ENCODE measurements at regions not wholly inside any gene's neighbourhood (a gene's known extent, or its start where the extent isn't known, plus 50 kb on each side); places are given as distances from the start of the nearest gene placed in this dataset.

DNA sequence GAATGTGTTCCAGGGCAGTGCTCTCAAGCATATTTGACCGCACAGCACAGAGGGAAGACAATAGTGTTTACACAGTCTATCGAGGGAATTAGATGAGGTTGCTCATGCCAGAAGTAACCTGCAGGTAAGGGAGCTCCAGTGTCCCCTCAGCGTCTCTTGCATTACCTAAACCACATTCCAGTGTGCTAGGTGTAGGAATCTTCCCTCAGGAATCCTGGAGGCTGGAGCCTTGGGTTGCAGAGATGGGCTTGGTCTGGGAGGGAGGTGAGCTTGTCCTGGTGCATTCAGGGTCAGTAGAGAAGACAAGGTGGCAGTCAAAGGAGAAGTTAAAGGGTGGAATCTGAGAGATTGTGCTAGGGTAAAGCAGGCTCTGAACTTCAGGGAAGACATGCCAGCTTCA lies 56.3 kb downstream of the SOX14 start:
- ATAC-seq (ENCODE audit: insufficient read depth, low FRiP score) (no peak), DNase-seq (no peak)
- TF ChIP-seq CTCF (IDR thresholded peaks at IDR 0.05; ENCODE audit: control extremely low read depth, extremely low read depth) = no peak
- Histone ChIP-seq H3K4me3 (no peak overlapping the region), H3K9ac (ENCODE audit: insufficient read depth in 1 of 2, low read length in 2 of 2) (no peak overlapping the region), H3K27me3 (ENCODE audit: control insufficient read depth in 3 of 3, insufficient read depth in 3 of 3, low read length in 2 of 3) (no peaks in the 10 kb centered on the region), H3K9me3 (ENCODE audit: control insufficient read depth in 4 of 4, insufficient read depth in 3 of 4, low read length in 3 of 4) (no peaks in the 10 kb centered on the region), H3K27ac (ENCODE audit: low read depth in 1 of 2, low read length in 1 of 2) (no peak overlapping the region), H3K4me1 (ENCODE audit: control insufficient read depth in 5 of 5, insufficient read depth in 5 of 5, low read length in 5 of 5) (no peaks in the 10 kb centered on the region), H3K36me3 (ENCODE audit: control insufficient read depth in 4 of 4, insufficient read depth in 4 of 4, low read length in 4 of 4) (no peaks in the 10 kb centered on the region)
- 70 to 92% methylated on average over 3 of the region's 3 CpGs for WGBS, 2 donors

GRCh38 chr3:137835096-137835495 lies 71.0 kb downstream of the SOX14 start:
- no peaks in the 10 kb centered on the region for H3K27me3 ChIP-seq (ENCODE audit: control insufficient read depth in 3 of 3, insufficient read depth in 3 of 3, low read length in 2 of 3)
- H3K36me3 ChIP-seq (ENCODE audit: control insufficient read depth in 4 of 4, insufficient read depth in 4 of 4, low read length in 4 of 4) = no peaks in the 10 kb centered on the region
- WGBS, 2 donors = 83 to 89% methylated on average over 1 of the region's 1 CpG
- H3K4me3 ChIP-seq = no peak overlapping the region
- TF ChIP-seq CTCF (IDR thresholded peaks at IDR 0.05; ENCODE audit: control extremely low read depth, extremely low read depth) = no peak
- H3K9me3 ChIP-seq (ENCODE audit: control insufficient read depth in 4 of 4, insufficient read depth in 3 of 4, low read length in 3 of 4) = peaks cover 0 to 5% (median 0%) of the 10 kb centered on the region in 4 donors
- DNase-seq (no peak), ATAC-seq (ENCODE audit: insufficient read depth, low FRiP score) (no peak)
- H3K27ac ChIP-seq (ENCODE audit: low read depth in 1 of 2, low read length in 1 of 2) = no peak overlapping the region
- no peak overlapping the region for H3K9ac ChIP-seq (ENCODE audit: insufficient read depth in 1 of 2, low read length in 2 of 2)
- H3K4me1 ChIP-seq (ENCODE audit: control insufficient read depth in 5 of 5, insufficient read depth in 5 of 5, low read length in 5 of 5) = no peaks in the 10 kb centered on the region

DNA sequence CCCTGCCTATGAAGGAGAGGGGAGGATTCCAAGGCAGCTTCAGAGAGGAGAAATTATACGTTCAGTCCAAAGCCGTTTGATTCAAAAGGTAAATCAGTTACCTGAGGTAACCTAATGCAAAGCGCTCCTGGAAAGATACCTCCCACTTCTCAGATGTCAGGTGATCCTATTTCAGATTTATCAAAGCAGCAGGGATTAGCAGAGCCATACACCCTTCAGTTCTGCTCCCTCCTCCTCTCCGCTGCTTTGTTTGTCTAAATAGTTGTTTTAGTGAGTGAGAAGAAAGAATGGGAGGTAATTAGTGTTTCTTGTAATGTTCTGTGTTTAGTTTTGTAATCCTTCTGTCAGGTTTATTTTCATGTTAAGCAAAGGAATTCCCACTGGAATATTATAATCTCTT lies 81.1 kb downstream of the SOX14 start:
- Histone ChIP-seq H3K27me3 (ENCODE audit: control insufficient read depth in 3 of 3, insufficient read depth in 3 of 3, low read length in 2 of 3) (no peaks in the 10 kb centered on the region), H3K4me3 (no peak overlapping the region), H3K9me3 (ENCODE audit: control insufficient read depth in 4 of 4, insufficient read depth in 3 of 4, low read length in 3 of 4) (peaks cover 0 to 1% (median 0%) of the 10 kb centered on the region in 4 donors), H3K9ac (ENCODE audit: insufficient read depth in 1 of 2, low read length in 2 of 2) (no peak overlapping the region), H3K27ac (ENCODE audit: low read depth in 1 of 2, low read length in 1 of 2) (no peak overlapping the region), H3K4me1 (ENCODE audit: control insufficient read depth in 5 of 5, insufficient read depth in 5 of 5, low read length in 5 of 5) (no peaks in the 10 kb centered on the region), H3K36me3 (ENCODE audit: control insufficient read depth in 4 of 4, insufficient read depth in 4 of 4, low read length in 4 of 4) (no peaks in the 10 kb centered on the region)
- no peak for ATAC-seq (ENCODE audit: insufficient read depth, low FRiP score)
- no peak for TF ChIP-seq CTCF (IDR thresholded peaks at IDR 0.05; ENCODE audit: control extremely low read depth, extremely low read depth)
- no peak for DNase-seq
- WGBS, 2 donors = 45 to 46% methylated on average over 4 of the region's 4 CpGs

DNA sequence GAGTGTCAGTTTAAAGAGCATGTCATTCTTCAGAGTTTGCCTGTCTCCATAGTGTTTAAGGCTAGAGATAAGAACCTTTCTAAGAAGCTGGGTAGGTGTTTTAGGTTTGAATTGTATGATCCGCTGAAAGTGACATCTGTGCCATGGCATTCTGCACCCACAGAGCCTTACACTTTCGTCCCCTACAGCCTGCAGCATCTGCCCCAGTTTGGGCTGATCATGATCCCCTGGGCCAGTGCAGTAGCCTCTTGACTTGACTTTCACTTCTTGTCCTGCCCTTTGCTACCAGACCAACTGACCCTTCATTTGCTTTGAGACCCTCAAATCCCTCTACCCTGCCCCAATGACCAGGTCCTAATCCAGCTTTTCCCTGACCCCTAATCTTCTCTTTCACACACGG lies 81.6 kb downstream of the SOX14 start:
- Histone ChIP-seq H3K9me3 (ENCODE audit: control insufficient read depth in 4 of 4, insufficient read depth in 3 of 4, low read length in 3 of 4) (peaks cover 0 to 3% (median 0%) of the 10 kb centered on the region in 4 donors), H3K36me3 (ENCODE audit: control insufficient read depth in 4 of 4, insufficient read depth in 4 of 4, low read length in 4 of 4) (no peaks in the 10 kb centered on the region), H3K4me1 (ENCODE audit: control insufficient read depth in 5 of 5, insufficient read depth in 5 of 5, low read length in 5 of 5) (no peaks in the 10 kb centered on the region), H3K27me3 (ENCODE audit: control insufficient read depth in 3 of 3, insufficient read depth in 3 of 3, low read length in 2 of 3) (no peaks in the 10 kb centered on the region), H3K9ac (ENCODE audit: insufficient read depth in 1 of 2, low read length in 2 of 2) (no peak overlapping the region), H3K4me3 (no peak overlapping the region), H3K27ac (ENCODE audit: low read depth in 1 of 2, low read length in 1 of 2) (no peak overlapping the region)
- DNase-seq (no peak), ATAC-seq (ENCODE audit: insufficient read depth, low FRiP score) (no peak)
- WGBS, 2 donors = 56 to 85% methylated on average over 3 of the region's 3 CpGs
- no peak for TF ChIP-seq CTCF (IDR thresholded peaks at IDR 0.05; ENCODE audit: control extremely low read depth, extremely low read depth)
